ENCODE measurements at regions not wholly inside any gene's neighbourhood (a gene's known extent, or its start where the extent isn't known, plus 50 kb on each side); places are given as distances from the start of the nearest gene placed in this dataset.

DNA sequence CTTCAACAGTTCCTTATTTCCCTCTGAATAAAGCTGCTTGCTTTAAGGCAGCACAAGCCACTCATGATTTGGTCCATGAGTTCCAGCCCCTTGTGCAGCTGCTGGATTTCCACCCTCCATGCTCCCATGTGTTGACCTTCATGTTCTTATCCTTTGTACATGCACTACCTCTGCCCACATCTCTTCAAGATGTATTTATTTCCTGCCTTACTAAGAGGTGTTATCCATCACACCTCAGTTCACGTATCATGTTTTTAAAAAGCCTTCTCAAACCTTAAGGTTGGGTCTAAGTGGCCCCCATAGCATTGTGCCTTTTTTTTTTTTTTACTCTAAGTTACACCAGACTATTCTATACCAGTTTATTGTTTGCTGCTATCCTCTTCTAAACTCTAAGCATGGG lies 107.7 kb downstream of the SIPA1L2 start:
- TF ChIP-seq, protein P1, sequence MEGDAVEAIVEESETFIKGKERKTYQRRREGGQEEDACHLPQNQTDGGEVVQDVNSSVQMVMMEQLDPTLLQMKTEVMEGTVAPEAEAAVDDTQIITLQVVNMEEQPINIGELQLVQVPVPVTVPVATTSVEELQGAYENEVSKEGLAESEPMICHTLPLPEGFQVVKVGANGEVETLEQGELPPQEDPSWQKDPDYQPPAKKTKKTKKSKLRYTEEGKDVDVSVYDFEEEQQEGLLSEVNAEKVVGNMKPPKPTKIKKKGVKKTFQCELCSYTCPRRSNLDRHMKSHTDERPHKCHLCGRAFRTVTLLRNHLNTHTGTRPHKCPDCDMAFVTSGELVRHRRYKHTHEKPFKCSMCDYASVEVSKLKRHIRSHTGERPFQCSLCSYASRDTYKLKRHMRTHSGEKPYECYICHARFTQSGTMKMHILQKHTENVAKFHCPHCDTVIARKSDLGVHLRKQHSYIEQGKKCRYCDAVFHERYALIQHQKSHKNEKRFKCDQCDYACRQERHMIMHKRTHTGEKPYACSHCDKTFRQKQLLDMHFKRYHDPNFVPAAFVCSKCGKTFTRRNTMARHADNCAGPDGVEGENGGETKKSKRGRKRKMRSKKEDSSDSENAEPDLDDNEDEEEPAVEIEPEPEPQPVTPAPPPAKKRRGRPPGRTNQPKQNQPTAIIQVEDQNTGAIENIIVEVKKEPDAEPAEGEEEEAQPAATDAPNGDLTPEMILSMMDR (IDR thresholded peaks at IDR 0.05): no peak
- no peak for TF ChIP-seq POLR2A (IDR thresholded peaks at IDR 0.05)

Data from Peyer's patch (tissue), 4 donors.